ENCODE measurements at regions not wholly inside any gene's neighbourhood (a gene's known extent, or its start where the extent isn't known, plus 50 kb on each side); places are given as distances from the start of the nearest gene placed in this dataset.

- intact Hi-C loops (cut with micrococcal nuclease) = no loop called here
- H3K4me1 Mint-ChIP-seq (ENCODE audit: low read depth) = no peaks in the 10 kb centered on the region
- no peak overlapping the region for H3K27ac Mint-ChIP-seq
- no peak overlapping the region for H3K4me3 Mint-ChIP-seq
- H3K36me3 Mint-ChIP-seq (ENCODE audit: low read depth) = no peaks in the 10 kb centered on the region
- peaks cover 6% of the 10 kb centered on the region for H3K27me3 Mint-ChIP-seq
- no peaks in the 10 kb centered on the region for H3K9me3 Mint-ChIP-seq
These were observed 69.4 kb upstream of the ADAMTS2 start for GRCh38 chr5:179414459-179415261.

GRCh38 chr5:179413711-179414458 lies 68.6 kb upstream of the ADAMTS2 start:
- intact Hi-C loops (cut with micrococcal nuclease) = no loop called here

GRCh38 chr5:179413086-179413690 lies 67.9 kb upstream of the ADAMTS2 start:
- Mint-ChIP-seq H3K4me3 (no peak overlapping the region), H3K9me3 (no peaks in the 10 kb centered on the region), H3K4me1 (ENCODE audit: low read depth) (no peaks in the 10 kb centered on the region), H3K27ac (no peak overlapping the region), H3K27me3 (peaks cover 6% of the 10 kb centered on the region), H3K36me3 (ENCODE audit: low read depth) (no peaks in the 10 kb centered on the region)
- intact Hi-C loops (cut with micrococcal nuclease) = no loop called here

More at GRCh38 chr5:179413711-179414458, 68.6 kb upstream of the ADAMTS2 start:
- Mint-ChIP-seq H3K27ac (no peak overlapping the region), H3K9me3 (no peaks in the 10 kb centered on the region), H3K4me3 (no peak overlapping the region), H3K27me3 (peaks cover 6% of the 10 kb centered on the region), H3K36me3 (ENCODE audit: low read depth) (no peaks in the 10 kb centered on the region), H3K4me1 (ENCODE audit: low read depth) (no peaks in the 10 kb centered on the region)

- H3K9me3 Mint-ChIP-seq = no peaks in the 10 kb centered on the region
- H3K4me3 Mint-ChIP-seq = no peak overlapping the region
- H3K36me3 Mint-ChIP-seq (ENCODE audit: low read depth) = no peaks in the 10 kb centered on the region
- H3K27me3 Mint-ChIP-seq = peaks cover 2% of the 10 kb centered on the region
- intact Hi-C loops (cut with micrococcal nuclease) = no loop called here
- H3K4me1 Mint-ChIP-seq (ENCODE audit: low read depth) = no peaks in the 10 kb centered on the region
- H3K27ac Mint-ChIP-seq = no peak overlapping the region
These were observed 66.0 kb upstream of the ADAMTS2 start for GRCh38 chr5:179411161-179411841.

GRCh38 chr5:179410291-179411160 lies 65.3 kb upstream of the ADAMTS2 start:
- H3K4me3 Mint-ChIP-seq = no peak overlapping the region
- H3K9me3 Mint-ChIP-seq = no peaks in the 10 kb centered on the region
- intact Hi-C loops (cut with micrococcal nuclease) = no loop called here
- H3K27ac Mint-ChIP-seq = no peak overlapping the region
- no peaks in the 10 kb centered on the region for H3K27me3 Mint-ChIP-seq
- no peaks in the 10 kb centered on the region for H3K4me1 Mint-ChIP-seq (ENCODE audit: low read depth)
- H3K36me3 Mint-ChIP-seq (ENCODE audit: low read depth) = no peaks in the 10 kb centered on the region

GRCh38 chr5:179409806-179410205 lies 64.5 kb upstream of the ADAMTS2 start:
- intact Hi-C loops (cut with micrococcal nuclease) = no loop called here

GRCh38 chr5:179408611-179409010 lies 63.4 kb upstream of the ADAMTS2 start:
- H3K4me3 Mint-ChIP-seq = no peak overlapping the region
- H3K4me1 Mint-ChIP-seq (ENCODE audit: low read depth) = no peaks in the 10 kb centered on the region
- no peaks in the 10 kb centered on the region for H3K27me3 Mint-ChIP-seq
- no peak overlapping the region for H3K27ac Mint-ChIP-seq
- no peaks in the 10 kb centered on the region for H3K36me3 Mint-ChIP-seq (ENCODE audit: low read depth)
- H3K9me3 Mint-ChIP-seq = no peaks in the 10 kb centered on the region
- intact Hi-C loops (cut with micrococcal nuclease) = no loop called here

More at GRCh38 chr5:179409806-179410205, 64.5 kb upstream of the ADAMTS2 start:
- Mint-ChIP-seq H3K9me3 (no peaks in the 10 kb centered on the region), H3K27ac (no peak overlapping the region), H3K4me1 (ENCODE audit: low read depth) (no peaks in the 10 kb centered on the region), H3K27me3 (no peaks in the 10 kb centered on the region), H3K36me3 (ENCODE audit: low read depth) (no peaks in the 10 kb centered on the region), H3K4me3 (no peak overlapping the region)

GRCh38 chr5:179407191-179408175 lies 62.2 kb upstream of the ADAMTS2 start:
- peaks cover 2% of the 10 kb centered on the region for H3K27me3 Mint-ChIP-seq
- H3K27ac Mint-ChIP-seq = no peak overlapping the region
- H3K4me3 Mint-ChIP-seq = no peak overlapping the region
- no peaks in the 10 kb centered on the region for H3K9me3 Mint-ChIP-seq
- no peaks in the 10 kb centered on the region for H3K36me3 Mint-ChIP-seq (ENCODE audit: low read depth)
- no peaks in the 10 kb centered on the region for H3K4me1 Mint-ChIP-seq (ENCODE audit: low read depth)
- intact Hi-C loops (cut with micrococcal nuclease) = no loop called here

- Mint-ChIP-seq H3K27ac (no peak overlapping the region), H3K9me3 (peaks cover 7% of the 10 kb centered on the region), H3K4me3 (no peak overlapping the region), H3K4me1 (ENCODE audit: low read depth) (no peaks in the 10 kb centered on the region), H3K36me3 (ENCODE audit: low read depth) (no peaks in the 10 kb centered on the region), H3K27me3 (peaks cover 2% of the 10 kb centered on the region)
- intact Hi-C loops (cut with micrococcal nuclease) = no loop called here
These were observed 61.0 kb upstream of the ADAMTS2 start for GRCh38 chr5:179406031-179406961.

GRCh38 chr5:179405426-179406030 lies 60.3 kb upstream of the ADAMTS2 start:
- Mint-ChIP-seq H3K36me3 (ENCODE audit: low read depth) (no peaks in the 10 kb centered on the region), H3K27me3 (peaks cover 2% of the 10 kb centered on the region), H3K4me3 (no peak overlapping the region), H3K27ac (no peak overlapping the region), H3K9me3 (peaks cover 14% of the 10 kb centered on the region), H3K4me1 (ENCODE audit: low read depth) (no peaks in the 10 kb centered on the region)
- intact Hi-C loops (cut with micrococcal nuclease) = no loop called here

GRCh38 chr5:179405054-179405416 lies 59.8 kb upstream of the ADAMTS2 start:
- Mint-ChIP-seq H3K4me3 (no peak overlapping the region), H3K27me3 (peaks cover 2% of the 10 kb centered on the region), H3K9me3 (peaks cover 19% of the 10 kb centered on the region), H3K36me3 (ENCODE audit: low read depth) (no peaks in the 10 kb centered on the region), H3K27ac (no peak overlapping the region), H3K4me1 (ENCODE audit: low read depth) (no peaks in the 10 kb centered on the region)
- intact Hi-C loops (cut with micrococcal nuclease) = no loop called here

Measured in dendritic cell treated with granulocyte-macrophage colony-stimulating factor and Interleukin-4, amounts not matched to agents 40 ng/mL and 50 ng/mL, for 4 days (primary cell).